SK-N-SH (cell line): ENCODE measurements at regions not wholly inside any gene's neighbourhood (a gene's known extent, or its start where the extent isn't known, plus 50 kb on each side); places are given as distances from the start of the nearest gene placed in this dataset.

Source experiments
- CTCF ChIP-seq: fragments of 200-600 bp; sonication (generic); IDR thresholded peaks from 2 replicates; pipeline ENCODE4 v1.6.1; 2017; ENCODE audit warnings: antibody characterized with exemption, mild to moderate bottlenecking, moderate library complexity
- EP300 ChIP-seq, 2 experiments: IDR thresholded peaks; 2 replicates each; pipeline versions ENCODE4 v1.4.0 to v1.6.1; 2012; ENCODE audit warnings: borderline replicate concordance in 1 of 2, low read depth in 1 of 2, low read length in 1 of 2
- GABPA ChIP-seq: IDR thresholded peaks from 2 replicates; pipeline ENCODE4 v1.4.0; 2012; ENCODE audit warnings: low read depth, mild to moderate bottlenecking
- JUND ChIP-seq: IDR thresholded peaks from 2 replicates; pipeline ENCODE4 v1.4.0; 2012
- MAX ChIP-seq: IDR thresholded peaks from 2 replicates; pipeline ENCODE4 v1.4.0; 2012; ENCODE audit warnings: low read depth
- POLR2AphosphoS5 ChIP-seq: IDR thresholded peaks from 2 replicates; pipeline ENCODE4 v1.6.1; 2012; ENCODE audit warnings: low read depth, low read length
- RCOR1 ChIP-seq: fragments of 150-350 bp; IDR thresholded peaks from 2 replicates; pipeline ENCODE4 v1.6.1; 2017; ENCODE audit warnings: antibody characterized with exemption, low read length
- SIN3A ChIP-seq: IDR thresholded peaks from 2 replicates; pipeline ENCODE4 v1.6.1; 2012; ENCODE audit warnings: low read depth, mild to moderate bottlenecking, low read length, moderate library complexity, borderline replicate concordance
- SMC3 ChIP-seq: IDR thresholded peaks from 2 replicates; pipeline ENCODE4 v1.6.1; 2012; ENCODE audit warnings: low read depth, low read length, improper control_type of control experiment
- TAF1 ChIP-seq: IDR thresholded peaks from 2 replicates; pipeline ENCODE4 v1.6.1; 2012; ENCODE audit warnings: low read depth, mild to moderate bottlenecking, low read length, moderate library complexity, borderline replicate concordance
- YY1 ChIP-seq: IDR thresholded peaks from 2 replicates; pipeline ENCODE4 v1.4.0; 2012; ENCODE audit warnings: low read depth, mild to moderate bottlenecking
- ZBTB33 ChIP-seq: IDR thresholded peaks from 2 replicates; pipeline ENCODE4 v1.4.0; 2012; ENCODE audit warnings: low read depth, borderline replicate concordance

GRCh38 chr9:108663422-108663821 lies 192.4 kb downstream of the ACTL7B start:
- TF ChIP-seq SMC3 (no peak), ZBTB33 (no peak), CTCF (no peak), SIN3A (no peak), TAF1 (no peak), EP300 (IDR thresholded peaks at IDR 0.05; ENCODE audit: borderline replicate concordance in 1 of 2, low read depth in 1 of 2, low read length in 1 of 2) (no peak), MAX (no peak), GABPA (no peak), RCOR1 (no peak), POLR2AphosphoS5 (no peak), YY1 (no peak), JUND (no peak)
